C4-2B (cell line): ENCODE measurements at regions not wholly inside any gene's neighbourhood (a gene's known extent, or its start where the extent isn't known, plus 50 kb on each side); places are given as distances from the start of the nearest gene placed in this dataset.

ENCODE experiments used
- ZFX ChIP-seq: fragments of 450-650 bp; IDR thresholded peaks from 2 replicates; pipeline ENCODE4 v1.6.1; 2017
- TF ChIP-seq, protein P1 (sequence below): fragments of 450-650 bp; conservative IDR thresholded peaks from 2 replicates; pipeline ENCODE4 v1.5.1; 2017; ENCODE audit warnings: mild to moderate bottlenecking

DNA sequence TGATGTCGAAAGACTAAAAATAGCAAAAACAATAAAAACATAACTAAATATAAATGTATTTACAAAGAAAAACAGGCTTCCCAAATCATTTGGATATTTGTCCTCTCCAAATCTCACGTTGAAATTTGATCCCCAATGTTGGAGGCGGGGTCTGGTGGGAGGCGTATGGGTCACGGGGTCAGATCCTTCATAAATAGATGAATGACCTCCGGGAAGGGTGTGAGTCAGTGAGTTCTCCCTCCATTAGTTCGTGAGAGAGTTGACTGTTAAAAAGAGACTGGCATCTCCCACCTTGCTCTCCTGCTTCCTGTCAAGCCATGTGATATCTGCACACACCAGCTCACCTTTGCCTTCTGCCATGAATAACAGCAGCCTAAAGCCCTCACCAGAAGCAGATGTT lies 703.0 kb downstream of the TMEM182 start:
- TF ChIP-seq, protein P1, sequence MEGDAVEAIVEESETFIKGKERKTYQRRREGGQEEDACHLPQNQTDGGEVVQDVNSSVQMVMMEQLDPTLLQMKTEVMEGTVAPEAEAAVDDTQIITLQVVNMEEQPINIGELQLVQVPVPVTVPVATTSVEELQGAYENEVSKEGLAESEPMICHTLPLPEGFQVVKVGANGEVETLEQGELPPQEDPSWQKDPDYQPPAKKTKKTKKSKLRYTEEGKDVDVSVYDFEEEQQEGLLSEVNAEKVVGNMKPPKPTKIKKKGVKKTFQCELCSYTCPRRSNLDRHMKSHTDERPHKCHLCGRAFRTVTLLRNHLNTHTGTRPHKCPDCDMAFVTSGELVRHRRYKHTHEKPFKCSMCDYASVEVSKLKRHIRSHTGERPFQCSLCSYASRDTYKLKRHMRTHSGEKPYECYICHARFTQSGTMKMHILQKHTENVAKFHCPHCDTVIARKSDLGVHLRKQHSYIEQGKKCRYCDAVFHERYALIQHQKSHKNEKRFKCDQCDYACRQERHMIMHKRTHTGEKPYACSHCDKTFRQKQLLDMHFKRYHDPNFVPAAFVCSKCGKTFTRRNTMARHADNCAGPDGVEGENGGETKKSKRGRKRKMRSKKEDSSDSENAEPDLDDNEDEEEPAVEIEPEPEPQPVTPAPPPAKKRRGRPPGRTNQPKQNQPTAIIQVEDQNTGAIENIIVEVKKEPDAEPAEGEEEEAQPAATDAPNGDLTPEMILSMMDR: no peak
- TF ChIP-seq ZFX: no peak
